ENCODE measurements at regions not wholly inside any gene's neighbourhood (a gene's known extent, or its start where the extent isn't known, plus 50 kb on each side); places are given as distances from the start of the nearest gene placed in this dataset.
"Not testable (repeated sequence)": the region's sequence is repeated elsewhere in the genome, so short reads cannot be mapped to it uniquely, and the experiment has no call there.

DNA sequence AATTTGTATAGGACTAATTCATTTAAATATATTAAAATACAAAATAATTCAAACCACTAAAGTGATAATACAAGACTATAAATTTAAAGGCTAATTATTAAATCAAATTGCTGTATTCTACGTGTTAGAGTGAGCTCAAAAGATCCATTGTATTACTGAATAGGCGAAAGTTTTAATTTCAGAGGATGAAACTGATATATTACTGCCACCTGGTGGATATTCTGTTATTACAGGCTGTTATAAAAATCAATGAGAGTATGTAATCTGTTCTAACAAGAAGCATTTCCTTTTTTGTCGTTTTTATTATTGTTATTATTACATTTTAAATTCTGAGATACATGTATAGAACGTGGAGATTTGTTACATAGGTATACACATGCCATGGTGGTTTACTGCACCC is 1239.6 kb upstream of the USP9Y start:
- DNase-seq (ENCODE audit: low spot score), result peak; percentile 1

DNA sequence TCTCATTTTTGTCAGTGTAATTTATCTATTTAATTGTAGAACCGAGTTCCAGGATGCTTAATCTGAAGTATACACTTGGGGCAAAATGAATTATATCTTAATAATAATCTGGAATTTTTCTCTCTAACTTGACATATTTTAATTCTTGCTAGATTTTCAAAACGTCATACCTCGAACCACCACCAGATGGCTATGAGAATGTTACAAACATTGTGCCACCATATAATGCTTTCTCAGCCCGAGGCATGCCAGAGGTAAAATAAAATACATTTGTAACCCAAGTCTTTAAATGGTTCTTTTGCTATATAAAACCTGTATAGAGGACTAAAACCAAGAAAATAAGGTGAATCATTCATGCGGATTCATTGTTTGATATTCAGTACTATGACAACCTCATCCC is 1234.3 kb upstream of the USP9Y start:
- DNase-seq (ENCODE audit: low spot score), result not testable (repeated sequence)
